Right ventricle myocardium inferior (tissue), 1 donor: ENCODE measurements at regions not wholly inside any gene's neighbourhood (a gene's known extent, or its start where the extent isn't known, plus 50 kb on each side); places are given as distances from the start of the nearest gene placed in this dataset.
"Not testable (repeated sequence)": the region's sequence is repeated elsewhere in the genome, so short reads cannot be mapped to it uniquely, and the experiment has no call there.

Experiments used
- ATAC-seq: fragments of 200-7000 bp; cut with Tn5 transposase; one replicate; pipeline ENCODE4 v1.9.1; 2020; ENCODE audit warnings: mild to moderate bottlenecking, moderate library complexity
- DNase-seq: peaks from one replicate; pipeline ENCODE4 v3.0.0; 2021; ENCODE audit errors: missing footprints
- intact Hi-C: fragments of 100-400 bp; cut with DNase I; formaldehyde crosslinking; loops from one replicate; pipeline ENCODE4 v1.11.0; 2022
- donor health status: DM: no; HTN: yes; CAD: no; lungs with severe emphysema.

- intact Hi-C loops: no loop called here
- ATAC-seq (no peak), DNase-seq (no peak)
Observed at GRCh38 chr5:105872569-105873270, 1798.0 kb downstream of the EFNA5 start.

DNA sequence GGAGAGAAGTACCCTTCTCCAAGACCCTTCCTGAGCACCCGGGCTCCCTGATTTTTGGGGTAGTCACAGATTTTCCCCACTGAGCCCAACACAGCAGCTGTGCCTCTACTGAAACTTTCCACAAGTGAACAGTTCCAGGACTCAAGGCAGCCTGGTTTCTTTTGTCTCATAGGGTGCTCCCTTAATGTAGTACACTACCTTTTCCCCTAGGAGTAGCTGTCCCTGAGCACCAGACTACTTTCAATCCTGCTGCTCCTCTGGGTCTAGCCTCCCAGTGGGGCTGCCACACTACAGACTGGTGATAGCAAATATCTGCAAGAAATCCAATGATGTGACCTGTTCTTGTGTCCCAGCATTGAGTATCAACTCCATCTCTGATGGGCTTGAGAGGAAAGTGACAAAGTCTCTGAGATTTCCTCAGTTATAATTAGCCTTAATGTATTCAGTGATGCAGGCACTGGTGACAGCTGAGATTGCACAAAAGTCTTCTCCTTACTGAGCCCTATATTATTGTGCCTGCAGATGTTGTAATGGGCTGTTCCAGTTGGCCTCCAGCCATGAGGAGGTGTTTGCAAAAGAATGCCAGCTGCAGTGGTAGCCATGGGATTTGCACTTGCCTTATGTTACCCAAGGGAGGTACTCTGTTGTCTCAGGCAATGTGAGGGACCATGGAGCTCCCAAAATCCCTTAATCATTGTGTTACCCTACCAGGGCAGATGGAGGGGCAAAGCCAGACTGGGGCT lies 1802.5 kb downstream of the EFNA5 start:
- intact Hi-C loops: no loop called here
- DNase-seq: no peak
- no peak for ATAC-seq

DNA sequence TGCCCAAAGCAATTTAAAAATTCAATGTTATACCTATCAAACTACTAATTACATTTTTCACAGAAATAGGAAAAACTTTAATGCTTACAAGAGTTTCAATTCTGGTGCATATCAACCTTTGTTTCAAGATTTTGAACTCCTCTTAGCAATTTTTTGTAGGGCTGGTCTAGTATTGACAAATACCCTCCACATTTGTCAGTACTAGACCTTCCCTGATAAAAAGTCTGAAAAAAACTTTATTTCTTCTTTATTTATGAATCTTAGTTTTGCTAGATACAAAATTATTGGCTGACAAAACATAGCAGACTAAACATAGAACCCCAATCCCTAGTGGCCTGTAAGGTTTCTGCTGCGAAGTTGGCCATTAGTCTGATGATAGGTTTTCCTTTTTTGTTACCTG lies 1804.9 kb downstream of the EFNA5 start:
- DNase-seq (no peak), ATAC-seq (no peak)
- intact Hi-C loops: no loop called here

DNA sequence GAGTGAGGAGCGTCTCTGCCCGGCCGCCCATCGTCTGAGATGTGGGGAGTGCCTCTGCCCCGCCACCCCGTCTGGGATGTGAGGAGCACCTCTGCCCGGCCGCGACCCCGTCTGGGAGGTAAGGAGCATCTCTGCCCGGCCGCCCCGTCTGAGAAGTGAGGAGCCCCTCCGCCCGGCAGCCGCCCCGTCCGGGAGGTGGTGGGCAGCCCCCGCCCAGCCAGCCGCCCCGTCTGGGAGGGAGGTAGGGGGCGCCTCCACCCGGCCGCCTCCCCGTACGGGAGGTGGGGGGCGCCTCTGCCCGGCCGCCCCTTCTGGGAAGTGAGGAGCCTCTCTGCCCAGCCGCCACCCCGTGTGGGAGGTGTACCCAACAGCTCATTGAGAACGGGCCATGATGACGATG lies 1811.4 kb downstream of the EFNA5 start:
- DNase-seq, intact Hi-C loops, ATAC-seq: not testable (repeated sequence)

- ATAC-seq: no peak
- no peak for DNase-seq
- intact Hi-C loops: no loop called here
Observed at GRCh38 chr5:105849701-105850100, 1821.0 kb downstream of the EFNA5 start.

DNA sequence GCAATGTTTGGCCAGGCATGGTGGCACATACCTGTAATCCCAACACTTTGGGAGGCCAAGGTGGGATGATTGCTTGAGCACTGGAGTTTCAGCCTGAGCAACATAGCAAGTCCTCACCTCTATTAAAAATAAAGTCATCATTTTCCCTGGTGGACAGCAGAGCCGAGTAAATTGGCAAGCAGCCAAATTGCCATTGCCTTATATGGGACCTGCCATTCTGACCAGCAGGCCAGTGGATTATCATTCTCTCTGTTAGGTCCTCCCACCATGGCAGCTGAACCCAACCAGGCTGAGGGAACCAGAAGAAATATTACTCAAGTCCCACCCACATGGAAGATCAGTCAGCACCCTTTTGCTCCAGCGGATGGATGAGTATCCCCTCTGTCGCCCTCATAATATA lies 1829.9 kb downstream of the EFNA5 start:
- intact Hi-C loops: no loop called here
- ATAC-seq (no peak), DNase-seq (no peak)

DNA sequence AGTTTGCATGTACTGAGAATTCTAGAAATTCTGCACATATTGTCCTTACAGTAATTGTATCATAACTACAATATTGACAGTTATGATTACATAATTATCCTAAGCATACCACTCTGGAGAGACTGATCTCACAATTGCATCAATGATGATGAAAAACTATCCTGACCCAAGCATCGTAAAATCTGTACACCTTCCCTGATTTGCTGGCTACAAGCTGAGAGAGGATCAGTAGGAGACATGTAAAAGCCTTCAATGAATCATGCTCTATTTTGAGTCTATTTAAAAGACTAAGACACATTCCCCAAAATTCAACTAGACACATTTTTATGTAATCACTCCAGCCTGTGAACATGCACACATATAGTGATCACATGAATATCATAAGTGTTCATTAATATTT lies 1833.8 kb downstream of the EFNA5 start:
- DNase-seq: no peak
- intact Hi-C loops: no loop called here
- no peak for ATAC-seq

- DNase-seq: no peak
- ATAC-seq: no peak
- intact Hi-C loops: no loop called here
Observed at GRCh38 chr5:105836268-105836667, 1834.5 kb downstream of the EFNA5 start.

DNA sequence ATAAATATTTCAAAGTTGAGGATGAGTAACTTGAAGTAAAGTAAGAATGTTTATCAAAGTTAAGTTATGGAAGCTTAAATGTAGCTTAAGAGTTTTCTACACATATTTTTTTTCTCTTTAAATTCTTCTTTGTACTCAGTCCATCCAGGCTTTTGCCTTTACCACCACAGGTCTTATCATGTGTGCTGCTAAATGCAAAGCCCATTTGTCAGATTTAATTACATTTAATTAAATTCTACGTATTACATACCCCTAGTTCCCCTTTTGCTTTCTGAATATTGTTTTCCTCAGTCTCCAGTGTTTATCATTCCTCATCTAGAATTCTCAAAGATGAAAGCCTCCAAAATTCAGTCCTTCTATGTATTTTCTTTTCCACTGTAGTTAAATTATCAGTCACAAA lies 1841.9 kb downstream of the EFNA5 start:
- intact Hi-C loops: no loop called here
- no peak for ATAC-seq
- DNase-seq: no peak

DNA sequence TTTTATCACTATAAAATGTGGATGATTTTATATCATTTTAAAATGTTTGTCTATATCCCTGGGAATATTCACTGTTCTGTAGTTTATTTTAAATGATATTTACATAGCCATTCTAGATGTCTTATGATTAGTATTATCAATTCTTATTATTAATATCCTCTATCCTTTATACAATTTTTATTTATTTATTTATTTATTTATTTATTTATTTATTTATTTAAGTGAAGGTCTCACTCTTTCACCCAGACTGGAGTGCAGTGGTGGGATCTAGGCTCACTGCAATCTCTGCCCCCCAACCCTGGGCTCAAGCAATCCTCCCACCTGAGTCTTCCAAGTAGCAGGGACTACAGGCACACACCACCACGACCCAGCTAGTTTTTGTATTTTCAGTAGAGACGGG lies 1848.9 kb downstream of the EFNA5 start:
- intact Hi-C loops: no loop called here
- DNase-seq (no peak), ATAC-seq (no peak)

DNA sequence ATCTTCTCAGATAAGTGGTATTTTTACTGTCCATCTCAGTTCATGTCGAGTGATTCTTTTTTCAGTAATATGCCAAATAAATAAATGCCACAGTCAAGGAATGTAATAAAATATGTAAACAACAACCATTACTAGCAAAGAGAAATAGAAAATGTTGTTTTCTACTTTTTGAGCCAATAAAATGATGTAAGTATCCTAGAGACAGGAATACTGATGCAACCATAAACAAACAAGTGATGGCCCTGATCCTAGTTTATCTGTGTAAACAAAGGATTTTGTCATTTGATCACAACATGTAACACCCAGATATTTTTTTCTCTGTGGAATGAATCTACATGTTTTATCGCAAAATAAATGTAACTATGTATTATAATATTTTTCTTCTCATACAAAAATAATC lies 1852.8 kb downstream of the EFNA5 start:
- DNase-seq: no peak

GRCh38 chr5:105817416-105817815 lies 1853.3 kb downstream of the EFNA5 start:
- no peak for DNase-seq
- no peak for ATAC-seq
- intact Hi-C loops: no loop called here

More for the DNA sequence above, 1852.8 kb downstream of the EFNA5 start:
- intact Hi-C loops: no loop called here
- no peak for ATAC-seq

- ATAC-seq: no peak
- intact Hi-C loops: no loop called here
- DNase-seq: no peak
Observed at GRCh38 chr5:105816961-105817360, 1853.8 kb downstream of the EFNA5 start.

GRCh38 chr5:105812304-105812703 lies 1858.4 kb downstream of the EFNA5 start:
- DNase-seq: no peak
- no peak for ATAC-seq

DNA sequence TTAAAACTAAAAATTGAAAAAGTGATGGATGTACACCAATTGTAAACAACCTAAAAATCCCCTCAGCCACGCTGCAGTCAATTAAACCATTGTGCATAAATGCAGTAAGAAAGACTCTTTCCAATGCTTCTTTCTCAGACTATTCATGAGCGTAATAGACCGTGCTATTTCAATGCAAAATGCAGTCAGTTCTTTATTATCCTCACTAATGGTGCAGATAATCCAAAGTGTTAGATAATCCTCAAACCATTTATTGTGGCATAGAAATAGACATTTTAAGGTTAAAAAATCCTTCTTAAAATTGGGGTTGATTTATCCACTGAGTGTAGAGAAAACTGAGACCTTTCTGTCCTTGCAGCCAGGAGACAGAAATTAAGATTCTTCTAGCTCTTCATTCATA lies 1862.8 kb downstream of the EFNA5 start:
- ATAC-seq (no peak), DNase-seq (no peak)
- intact Hi-C loops: no loop called here

More at GRCh38 chr5:105812304-105812703, 1858.4 kb downstream of the EFNA5 start:
- intact Hi-C loops: no loop called here

- DNase-seq (no peak), ATAC-seq (no peak)
- intact Hi-C loops: no loop called here
Observed at GRCh38 chr5:105807290-105807689, 1863.4 kb downstream of the EFNA5 start.

DNA sequence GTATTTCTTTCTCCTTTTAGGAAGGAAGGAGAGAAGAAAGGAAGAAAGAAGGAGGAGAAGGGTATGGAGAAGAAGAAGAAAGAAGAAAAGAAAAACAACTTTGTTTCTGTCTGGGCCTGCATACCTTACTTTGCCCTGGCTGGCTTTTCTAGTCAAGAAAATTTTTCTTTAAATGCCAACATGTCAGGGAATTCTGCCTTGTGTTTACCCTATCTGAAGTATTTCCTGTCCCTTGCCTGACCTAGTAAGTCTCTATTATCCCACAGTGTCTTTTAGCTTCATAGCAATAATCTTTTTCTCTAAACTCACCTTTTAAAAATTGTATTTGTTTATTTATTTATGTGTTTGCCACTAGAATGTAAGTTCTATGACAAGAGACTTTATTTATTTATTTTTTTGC lies 1864.1 kb downstream of the EFNA5 start:
- DNase-seq (no peak), ATAC-seq (no peak)
- intact Hi-C loops: no loop called here

DNA sequence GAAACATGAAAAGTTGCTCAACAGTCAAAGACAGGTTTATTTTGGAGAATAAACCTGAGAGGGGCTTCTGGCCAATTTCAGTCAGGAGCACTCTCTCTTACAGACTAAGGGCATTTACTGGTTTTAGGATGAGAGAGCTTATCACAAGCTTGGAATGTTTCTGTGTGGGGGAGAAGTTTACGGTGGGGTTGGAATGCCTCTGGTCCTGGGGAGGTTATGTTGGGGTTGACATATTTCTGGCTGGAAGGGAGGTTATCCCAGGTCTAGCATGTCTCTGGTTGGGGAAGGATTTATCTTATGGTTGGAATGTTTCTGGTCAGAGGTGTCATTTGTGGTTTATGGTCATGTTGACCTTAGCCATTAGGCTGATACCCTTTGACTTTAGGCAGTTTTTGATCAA lies 1867.3 kb downstream of the EFNA5 start:
- intact Hi-C loops: no loop called here
- DNase-seq (no peak), ATAC-seq (no peak)

DNA sequence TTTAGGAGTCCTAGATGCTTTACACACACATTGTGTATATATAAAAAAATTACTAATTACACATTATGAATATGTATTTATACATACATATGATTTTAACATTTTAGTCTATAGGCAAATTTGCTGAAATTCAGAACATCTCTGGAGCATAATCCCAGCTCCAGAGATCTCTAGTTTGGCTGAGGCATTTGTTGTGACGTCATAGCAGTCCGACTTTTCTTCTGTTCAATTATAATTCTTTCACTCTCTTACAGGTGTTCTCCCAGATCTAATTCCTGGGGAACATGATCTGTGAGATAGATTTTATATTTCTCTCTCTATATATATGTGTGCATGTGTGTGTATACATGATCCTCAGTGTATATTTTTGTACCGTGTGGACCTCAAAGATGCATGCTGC lies 1876.2 kb downstream of the EFNA5 start:
- DNase-seq (no peak), ATAC-seq (no peak)
- intact Hi-C loops: no loop called here

GRCh38 chr5:105789246-105789645 lies 1881.5 kb downstream of the EFNA5 start:
- intact Hi-C loops: no loop called here
- no peak for ATAC-seq
- no peak for DNase-seq

DNA sequence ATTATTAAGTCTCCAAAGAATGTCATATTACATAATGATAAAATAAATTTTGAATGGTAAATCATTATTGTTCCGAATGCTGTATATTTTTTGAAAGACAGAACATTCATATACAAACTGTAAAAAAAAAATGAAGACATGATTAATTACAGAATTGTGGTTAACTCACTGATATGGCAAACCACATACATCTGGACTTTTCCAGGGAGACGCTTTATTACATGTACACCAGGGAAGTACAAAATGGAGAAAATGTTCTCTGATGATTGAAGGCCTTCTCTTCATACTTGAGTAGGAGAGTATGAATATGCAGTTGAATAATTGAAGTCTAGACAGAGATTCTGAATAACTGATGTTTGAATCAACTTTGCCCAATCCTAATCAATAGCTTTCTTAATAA lies 1886.9 kb downstream of the EFNA5 start:
- DNase-seq (no peak), ATAC-seq (no peak)
- intact Hi-C loops: no loop called here
